SK-N-SH (cell line): ENCODE measurements at regions not wholly inside any gene's neighbourhood (a gene's known extent, or its start where the extent isn't known, plus 50 kb on each side); places are given as distances from the start of the nearest gene placed in this dataset.

Source experiments
- CTCF ChIA-PET: fragments of 300-600, 350-600 bp; formaldehyde crosslinking; extraction: SDS; loops from one replicate; lab custom pipeline; 2021; lab: Yijun Ruan, JAX
- POLR2A ChIA-PET: fragments of 350-600 bp; sonication (Branson Sonifier 250); formaldehyde crosslinking; extraction: SDS; loops from one replicate; lab custom pipeline; 2020; ENCODE audit warnings: antibody characterized with exemption, inconsistent platforms; lab: Yijun Ruan, JAX
- DNase-seq: peaks from one replicate; pipeline ENCODE4 v3.0.0; 2012
- H2AFZ ChIP-seq: fragments of 200-600 bp; sonication (generic); 2 replicates; pipeline ENCODE4 v1.8.1; 2016; ENCODE audit warnings: antibody characterized with exemption, mild to moderate bottlenecking, low read depth
- H3F3A ChIP-seq: fragments of 200-600 bp; sonication (generic); replicated peaks from 2 replicates; pipeline ENCODE3; 2016; ENCODE audit warnings: antibody characterized with exemption, mild to moderate bottlenecking; ENCODE audit not compliant: insufficient read depth
- H3K27ac ChIP-seq, 2 experiments: fragments of 200-500 bp in 1 of 2; fragments of 200-600 bp in 1 of 2; sonication (Bioruptor generic) in 1 of 2; sonication (generic), shearing (Covaris generic) in 1 of 2; 2 replicates each; pipeline versions ENCODE4 v1.5.1 to v1.6.1; 2014 to 2016; ENCODE audit warnings: low read depth in 2 of 2, inconsistent platforms in 1 of 2, low read length in 1 of 2, mild to moderate bottlenecking in 1 of 2, mixed read lengths in 1 of 2
- H3K27me3 ChIP-seq: fragments of 200-600 bp; sonication (generic), shearing (Covaris generic); 2 replicates; pipeline ENCODE4 v1.6.1; 2016; ENCODE audit warnings: mixed run types; ENCODE audit not compliant: insufficient read depth
- H3K36me3 ChIP-seq, 2 experiments: fragments of 200-500 bp in 1 of 2; fragments of 200-600 bp in 1 of 2; sonication (Bioruptor generic) in 1 of 2; sonication (generic) in 1 of 2; replicated peaks in 1 of 2; 2 replicates each; pipeline versions ENCODE3 to v1.5.1; 2014 to 2016; ENCODE audit warnings: low read length in 1 of 2, mild to moderate bottlenecking in 1 of 2; ENCODE audit not compliant: insufficient read depth in 2 of 2, control insufficient read depth in 1 of 2
- H3K4me1 ChIP-seq, 2 experiments: fragments of 200-500 bp in 1 of 2; fragments of 200-600 bp in 1 of 2; sonication (Bioruptor generic) in 1 of 2; sonication (generic), shearing (Covaris generic) in 1 of 2; 2 replicates each; pipeline versions ENCODE4 v1.5.1 to v1.6.1; 2014 to 2016; ENCODE audit warnings: low read depth in 1 of 2, low read length in 1 of 2, mixed run types in 1 of 2; ENCODE audit not compliant: insufficient read depth in 2 of 2, control insufficient read depth in 1 of 2
- H3K4me2 ChIP-seq: fragments of 200-600 bp; sonication (generic), shearing (Covaris generic); 2 replicates; pipeline ENCODE4 v1.6.1; 2017; ENCODE audit warnings: mixed run types
- H3K4me3 ChIP-seq, 2 experiments: fragments of 200-500 bp in 1 of 2; fragments of 200-600 bp in 1 of 2; sonication (Bioruptor generic) in 1 of 2; sonication (generic), shearing (Covaris generic) in 1 of 2; 2 replicates each; pipeline versions ENCODE4 v1.5.1 to v1.8.1; 2014 to 2016; ENCODE audit warnings: low read depth in 2 of 2, inconsistent platforms in 1 of 2, low read length in 1 of 2, mild to moderate bottlenecking in 1 of 2, mixed read lengths in 1 of 2, moderate library complexity in 1 of 2
- H3K79me2 ChIP-seq: fragments of 200-600 bp; sonication (generic); 2 replicates; pipeline ENCODE4 v1.8.1; 2017; ENCODE audit warnings: mild to moderate bottlenecking; ENCODE audit not compliant: insufficient read depth
- H3K9ac ChIP-seq: fragments of 200-600 bp; sonication (generic); 2 replicates; pipeline ENCODE4 v1.6.1; 2017; ENCODE audit warnings: mixed run types
- H3K9me2 ChIP-seq: fragments of 200-600 bp; sonication (generic); 2 replicates; pipeline ENCODE4 v1.6.1; 2017; ENCODE audit warnings: mixed run types
- H3K9me3 ChIP-seq: fragments of 200-600 bp; sonication (generic); 2 replicates; pipeline ENCODE4 v1.6.1; 2017; ENCODE audit warnings: mixed run types, mild to moderate bottlenecking, moderate library complexity
- H4K20me1 ChIP-seq: fragments of 200-600 bp; sonication (generic); 2 replicates; pipeline ENCODE4 v1.6.1; 2017; ENCODE audit warnings: mild to moderate bottlenecking, mixed run types; ENCODE audit not compliant: insufficient read depth
- CTCF ChIP-seq: fragments of 200-600 bp; sonication (generic); IDR thresholded peaks from 2 replicates; pipeline ENCODE4 v1.6.1; 2017; ENCODE audit warnings: antibody characterized with exemption, mild to moderate bottlenecking, moderate library complexity
- EP300 ChIP-seq, 2 experiments: IDR thresholded peaks; 2 replicates each; pipeline versions ENCODE4 v1.4.0 to v1.6.1; 2012; ENCODE audit warnings: borderline replicate concordance in 1 of 2, low read depth in 1 of 2, low read length in 1 of 2
- EZH2phosphoT487 ChIP-seq: fragments of 200-600 bp; sonication (generic); IDR thresholded peaks from 2 replicates; pipeline ENCODE4 v1.6.1; 2017; ENCODE audit warnings: low read depth, mixed run types, mild to moderate bottlenecking, antibody characterized with exemption, moderate library complexity, borderline replicate concordance
- FOSL2 ChIP-seq: IDR thresholded peaks from 2 replicates; pipeline ENCODE4 v1.4.0; 2012; ENCODE audit warnings: low read depth, mild to moderate bottlenecking, moderate library complexity, borderline replicate concordance
- FOXM1 ChIP-seq: IDR thresholded peaks from 2 replicates; pipeline ENCODE4 v1.4.0; 2012; ENCODE audit warnings: low read depth, mild to moderate bottlenecking
- GABPA ChIP-seq: IDR thresholded peaks from 2 replicates; pipeline ENCODE4 v1.4.0; 2012; ENCODE audit warnings: low read depth, mild to moderate bottlenecking
- IRF3 ChIP-seq: fragments of 150-350 bp; IDR thresholded peaks from 2 replicates; pipeline ENCODE4 v1.6.1; 2016; ENCODE audit warnings: mild to moderate bottlenecking, low read depth, low read length
- JUND ChIP-seq: IDR thresholded peaks from 2 replicates; pipeline ENCODE4 v1.4.0; 2012
- MXI1 ChIP-seq: IDR thresholded peaks from 2 replicates; pipeline ENCODE4 v1.6.1; 2012; ENCODE audit warnings: mild to moderate bottlenecking, low read depth, low read length, improper control_type of control experiment
- NRF1 ChIP-seq: IDR thresholded peaks from 2 replicates; pipeline ENCODE4 v1.6.1; 2012; ENCODE audit warnings: low read depth, mild to moderate bottlenecking, low read length
- POLR2AphosphoS5 ChIP-seq: IDR thresholded peaks from 2 replicates; pipeline ENCODE4 v1.6.1; 2012; ENCODE audit warnings: low read depth, low read length
- RAD21 ChIP-seq: IDR thresholded peaks from 2 replicates; pipeline ENCODE4 v1.6.1; 2012; ENCODE audit warnings: mild to moderate bottlenecking, low read length
- RCOR1 ChIP-seq: fragments of 150-350 bp; IDR thresholded peaks from 2 replicates; pipeline ENCODE4 v1.6.1; 2017; ENCODE audit warnings: antibody characterized with exemption, low read length
- RFX5 ChIP-seq: IDR thresholded peaks from 2 replicates; pipeline ENCODE4 v1.6.1; 2012; ENCODE audit warnings: mild to moderate bottlenecking, improper control_type of control experiment, low read length
- SMC3 ChIP-seq: IDR thresholded peaks from 2 replicates; pipeline ENCODE4 v1.6.1; 2012; ENCODE audit warnings: low read depth, low read length, improper control_type of control experiment
- TAF1 ChIP-seq: IDR thresholded peaks from 2 replicates; pipeline ENCODE4 v1.6.1; 2012; ENCODE audit warnings: low read depth, mild to moderate bottlenecking, low read length, moderate library complexity, borderline replicate concordance
- USF2 ChIP-seq: fragments of 150-350 bp; IDR thresholded peaks from 2 replicates; pipeline ENCODE4 v1.6.1; 2017; ENCODE audit warnings: antibody characterized with exemption, low read length, low read depth, borderline replicate concordance
- YY1 ChIP-seq: IDR thresholded peaks from 2 replicates; pipeline ENCODE4 v1.4.0; 2012; ENCODE audit warnings: low read depth, mild to moderate bottlenecking
- ZBTB33 ChIP-seq: IDR thresholded peaks from 2 replicates; pipeline ENCODE4 v1.4.0; 2012; ENCODE audit warnings: low read depth, borderline replicate concordance
- WGBS: methylation state at CpG from one replicate; pipeline ENCODE4 v1.1.6; 2017; ENCODE audit warnings: low lambda C conversion rate; 5-methylcytosine and 5-hydroxymethylcytosine counted together

GRCh38 chr10:24133835-24134234 is 75.1 kb upstream of the KIAA1217 start:
- Histone ChIP-seq H2AFZ (no peak overlapping the region), H3K4me2 (no peak overlapping the region), H3K79me2 (no peaks in the 10 kb centered on the region), H3F3A (no peaks in the 10 kb centered on the region), H3K9ac (no peak overlapping the region), H4K20me1 (no peaks in the 10 kb centered on the region), H3K4me3 (no peak overlapping the region), H3K27me3 (no peaks in the 10 kb centered on the region), H3K9me3 (no peaks in the 10 kb centered on the region), H3K4me1 (peaks cover 0 to 4% of the 10 kb centered on the region in 2 experiments; a peak in 1 of 4 replicates), H3K36me3 (no peaks in the 10 kb centered on the region), H3K27ac (no peak overlapping the region), H3K9me2 (no peaks in the 10 kb centered on the region)
- CTCF ChIA-PET = no interaction called here
- WGBS = 0% methylated on average over 1 of the region's 1 CpG
- TF ChIP-seq POLR2AphosphoS5 = no peak
- no peak for TF ChIP-seq NRF1
- TF ChIP-seq EZH2phosphoT487 = no peak
- no peak for TF ChIP-seq GABPA
- TF ChIP-seq RAD21 = no peak
- TF ChIP-seq IRF3 = no peak
- no peak for TF ChIP-seq USF2
- TF ChIP-seq ZBTB33 = no peak
- TF ChIP-seq RCOR1 = no peak
- TF ChIP-seq SMC3 = no peak
- no peak for TF ChIP-seq EP300 (IDR thresholded peaks at IDR 0.05; ENCODE audit: borderline replicate concordance in 1 of 2, low read depth in 1 of 2, low read length in 1 of 2)
- TF ChIP-seq CTCF = no peak
- TF ChIP-seq JUND = no peak
- no peak for TF ChIP-seq YY1
- TF ChIP-seq FOSL2 = no peak
- TF ChIP-seq MXI1 = no peak
- no peak for TF ChIP-seq RFX5
- no peak for TF ChIP-seq FOXM1
- TF ChIP-seq TAF1 = no peak
- POLR2A ChIA-PET = no interaction called here
- DNase-seq = no peak
